ENCODE measurements at regions not wholly inside any gene's neighbourhood (a gene's known extent, or its start where the extent isn't known, plus 50 kb on each side); places are given as distances from the start of the nearest gene placed in this dataset.

DNA sequence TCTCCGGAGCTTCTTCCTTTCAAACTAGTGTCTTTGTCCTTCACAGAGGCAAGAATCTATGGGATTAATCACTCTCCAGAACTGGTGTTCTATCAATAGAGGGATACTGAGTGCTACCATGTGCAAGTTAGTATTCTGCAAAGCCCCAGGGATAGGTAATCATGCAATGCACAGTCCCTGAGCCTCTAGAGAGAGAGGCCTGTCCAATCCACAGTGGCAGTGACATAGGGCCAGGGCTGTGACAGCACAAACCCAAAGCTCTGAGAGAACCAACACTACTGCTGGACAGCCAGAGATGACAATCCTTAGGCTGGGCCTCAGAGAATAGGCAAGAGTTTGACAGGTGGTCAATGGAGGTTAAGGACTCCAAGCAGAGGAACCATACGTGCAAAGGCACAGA, 66.8 kb upstream of the USP47 start:
- CTCF ChIA-PET = interaction anchor here (2.7 kb wide), 1 partner anchor 13 kb away, joined by 20 read pairs; no protein-coding TSS in a partner anchor
- H3K27me3 ChIP-seq (ENCODE audit: control insufficient read depth, insufficient read depth, low read length) = peaks cover 24% of the 10 kb centered on the region

DNA sequence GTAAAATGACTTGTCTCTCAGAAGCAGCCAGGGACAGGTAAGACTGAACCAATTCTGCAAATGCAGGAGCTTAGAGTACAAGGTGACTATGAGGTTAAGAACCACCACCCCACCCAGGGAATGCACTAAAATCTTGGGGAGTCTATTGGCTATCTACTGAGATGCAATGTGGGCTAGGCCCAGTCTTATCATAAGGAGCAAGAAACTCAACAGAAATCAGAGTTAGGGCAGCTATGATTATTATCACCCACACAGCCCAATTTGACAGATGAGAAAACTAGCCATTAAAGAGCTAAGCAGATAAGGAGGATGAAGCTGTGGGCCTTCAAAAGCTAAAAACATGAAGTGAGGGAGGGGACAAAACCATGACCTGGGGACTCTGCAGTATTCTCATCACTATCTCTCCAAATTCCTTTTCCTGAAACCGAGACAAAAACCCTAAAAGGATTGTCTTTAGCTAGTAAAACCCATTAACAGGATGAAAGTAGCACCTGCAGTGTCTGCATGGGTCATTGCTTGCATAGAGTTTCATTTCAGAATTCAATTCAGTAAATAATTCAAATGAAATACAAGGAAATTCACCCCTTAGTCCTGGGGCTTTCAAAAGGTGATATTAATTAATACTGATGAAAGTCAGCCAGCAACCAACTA, 68.8 kb upstream of the USP47 start:
- POLR2A ChIA-PET = no interaction called here
- Histone ChIP-seq H3K36me3 (ENCODE audit: control insufficient read depth, insufficient read depth, low read length) (no peaks in the 10 kb centered on the region), H3K4me3 (ENCODE audit: low read depth, low read length) (no peak overlapping the region), H3K27me3 (ENCODE audit: control insufficient read depth, insufficient read depth, low read length) (peaks cover 24% of the 10 kb centered on the region)
- no peak for DNase-seq (ENCODE audit: low read depth)
- CTCF ChIA-PET = interaction anchor here (0.9 kb wide), 1 partner anchor 15 kb away, joined by 3 read pairs; no protein-coding TSS in a partner anchor
- TF ChIP-seq, protein P1, sequence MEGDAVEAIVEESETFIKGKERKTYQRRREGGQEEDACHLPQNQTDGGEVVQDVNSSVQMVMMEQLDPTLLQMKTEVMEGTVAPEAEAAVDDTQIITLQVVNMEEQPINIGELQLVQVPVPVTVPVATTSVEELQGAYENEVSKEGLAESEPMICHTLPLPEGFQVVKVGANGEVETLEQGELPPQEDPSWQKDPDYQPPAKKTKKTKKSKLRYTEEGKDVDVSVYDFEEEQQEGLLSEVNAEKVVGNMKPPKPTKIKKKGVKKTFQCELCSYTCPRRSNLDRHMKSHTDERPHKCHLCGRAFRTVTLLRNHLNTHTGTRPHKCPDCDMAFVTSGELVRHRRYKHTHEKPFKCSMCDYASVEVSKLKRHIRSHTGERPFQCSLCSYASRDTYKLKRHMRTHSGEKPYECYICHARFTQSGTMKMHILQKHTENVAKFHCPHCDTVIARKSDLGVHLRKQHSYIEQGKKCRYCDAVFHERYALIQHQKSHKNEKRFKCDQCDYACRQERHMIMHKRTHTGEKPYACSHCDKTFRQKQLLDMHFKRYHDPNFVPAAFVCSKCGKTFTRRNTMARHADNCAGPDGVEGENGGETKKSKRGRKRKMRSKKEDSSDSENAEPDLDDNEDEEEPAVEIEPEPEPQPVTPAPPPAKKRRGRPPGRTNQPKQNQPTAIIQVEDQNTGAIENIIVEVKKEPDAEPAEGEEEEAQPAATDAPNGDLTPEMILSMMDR (IDR thresholded peaks at IDR 0.05; ENCODE audit: insufficient read depth, low read depth, low read length) = no peak

More for the DNA sequence above, 66.8 kb upstream of the USP47 start:
- no peak for DNase-seq (ENCODE audit: low read depth)
- no peak overlapping the region for H3K4me3 ChIP-seq (ENCODE audit: low read depth, low read length)
- TF ChIP-seq, protein P1 (IDR thresholded peaks at IDR 0.05; ENCODE audit: insufficient read depth, low read depth, low read length) = no peak
- H3K36me3 ChIP-seq (ENCODE audit: control insufficient read depth, insufficient read depth, low read length) = no peaks in the 10 kb centered on the region
- POLR2A ChIA-PET = no interaction called here

DNA sequence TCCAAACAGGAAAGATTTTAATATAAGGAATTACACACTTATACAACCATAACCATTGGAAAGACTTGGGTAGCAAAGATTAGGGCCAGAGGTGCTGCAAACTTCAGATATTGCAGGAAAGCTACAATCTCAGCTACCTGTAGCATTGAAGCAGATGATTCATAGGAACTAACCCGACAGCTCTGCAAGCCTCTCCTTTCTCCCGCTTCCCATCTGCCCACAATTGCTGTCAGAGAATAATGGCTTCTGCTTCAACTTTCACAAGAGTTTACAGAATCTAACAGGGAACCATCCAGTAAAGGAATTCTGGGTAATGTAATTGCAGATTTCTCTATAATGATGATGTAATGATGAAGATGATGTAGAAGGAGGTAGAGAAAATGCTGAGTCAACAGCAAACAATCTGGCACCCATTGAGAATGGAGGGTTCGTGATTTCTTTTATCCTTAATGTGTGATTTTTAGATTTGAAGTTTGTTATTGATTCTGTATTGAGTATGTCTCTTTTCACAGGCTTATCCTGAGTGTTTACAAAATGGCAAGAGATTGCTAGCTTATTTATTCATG, 70.8 kb upstream of the USP47 start:
- H3K36me3 ChIP-seq (ENCODE audit: control insufficient read depth, insufficient read depth, low read length) = no peaks in the 10 kb centered on the region
- H3K27me3 ChIP-seq (ENCODE audit: control insufficient read depth, insufficient read depth, low read length) = peaks cover 13% of the 10 kb centered on the region
- no peak for DNase-seq (ENCODE audit: low read depth)
- H3K4me3 ChIP-seq (ENCODE audit: low read depth, low read length) = no peak overlapping the region
- ChIA-PET POLR2A (no interaction called here), CTCF (interaction anchor here (2.4 kb wide), 1 partner anchor 17 kb away, joined by 8 read pairs; no protein-coding TSS in a partner anchor)
- TF ChIP-seq, protein P1 (IDR thresholded peaks at IDR 0.05; ENCODE audit: insufficient read depth, low read depth, low read length) = no peak

DNA sequence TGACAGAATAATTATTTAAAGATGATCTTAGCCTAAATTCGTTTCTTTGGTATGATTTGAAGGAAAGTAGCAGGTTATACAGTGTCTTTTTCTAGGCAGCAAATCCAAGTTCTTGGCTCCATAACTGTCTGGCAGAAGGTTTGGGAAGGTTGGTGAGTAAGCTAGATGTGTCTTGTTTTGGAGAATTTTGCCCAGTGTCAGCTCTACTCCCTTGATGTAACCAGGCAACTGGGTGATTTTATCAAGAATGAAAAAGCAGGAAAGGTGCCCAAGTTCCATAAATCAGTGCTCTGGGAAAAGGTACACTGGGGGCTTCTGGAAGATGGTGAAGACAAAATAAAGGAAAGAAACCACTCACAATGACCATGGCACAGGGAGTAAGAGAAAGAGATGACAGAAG, 71.5 kb upstream of the USP47 start:
- POLR2A ChIA-PET = no interaction called here

DNA sequence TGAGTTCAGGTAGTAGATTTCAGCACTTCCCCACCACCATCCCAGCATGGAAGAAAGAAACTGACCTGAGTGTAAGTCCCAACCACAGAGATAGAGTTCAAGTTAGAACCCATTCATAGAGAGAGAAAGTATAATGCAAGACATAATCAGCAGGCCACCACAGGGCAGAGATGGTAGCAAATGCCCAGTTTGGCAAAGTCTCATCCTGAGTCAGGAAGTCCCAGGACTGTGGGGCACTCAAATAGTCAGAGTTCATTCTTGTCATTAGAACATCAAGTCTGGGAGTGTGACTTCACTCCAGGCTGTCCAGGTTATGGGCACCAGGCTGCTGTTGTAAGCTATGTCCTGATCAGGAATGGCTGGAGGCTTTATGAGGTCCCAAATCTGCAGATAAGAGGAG, 72.0 kb upstream of the USP47 start:
- Histone ChIP-seq H3K4me3 (ENCODE audit: low read depth, low read length) (no peak overlapping the region), H3K27me3 (ENCODE audit: control insufficient read depth, insufficient read depth, low read length) (peaks cover 4% of the 10 kb centered on the region), H3K36me3 (ENCODE audit: control insufficient read depth, insufficient read depth, low read length) (no peaks in the 10 kb centered on the region)
- TF ChIP-seq, protein P1 (IDR thresholded peaks at IDR 0.05; ENCODE audit: insufficient read depth, low read depth, low read length) = no peak
- ChIA-PET CTCF (interaction anchor here (0.6 to 2.4 kb wide), 2 partner anchors 17 to 18 kb away, joined by 3 to 8 read pairs; no protein-coding TSS in a partner anchor), POLR2A (no interaction called here)
- no peak for DNase-seq (ENCODE audit: low read depth)

More for the DNA sequence above, 71.5 kb upstream of the USP47 start:
- H3K4me3 ChIP-seq (ENCODE audit: low read depth, low read length) = no peak overlapping the region
- H3K36me3 ChIP-seq (ENCODE audit: control insufficient read depth, insufficient read depth, low read length) = no peaks in the 10 kb centered on the region
- no peak for DNase-seq (ENCODE audit: low read depth)
- CTCF ChIA-PET = interaction anchor here (2.4 kb wide), 1 partner anchor 18 kb away, joined by 8 read pairs; no protein-coding TSS in a partner anchor
- H3K27me3 ChIP-seq (ENCODE audit: control insufficient read depth, insufficient read depth, low read length) = peaks cover 8% of the 10 kb centered on the region
- TF ChIP-seq, protein P1 (IDR thresholded peaks at IDR 0.05; ENCODE audit: insufficient read depth, low read depth, low read length) = no peak

Measured in BJ (cell line).